Effector CD8-positive, alpha-beta T cell (primary cell): ENCODE measurements at regions not wholly inside any gene's neighbourhood (a gene's known extent, or its start where the extent isn't known, plus 50 kb on each side); places are given as distances from the start of the nearest gene placed in this dataset.
"Not testable (repeated sequence)": the region's sequence is repeated elsewhere in the genome, so short reads cannot be mapped to it uniquely, and the experiment has no call there.

Experiments
- DNase-seq: peaks from one replicate; lab custom pipeline; 2025; lab: John Stamatoyannopoulos, UW

- no peak for DNase-seq
These were observed 99.3 kb downstream of the DLEU7 start for GRCh38 chr13:50744116-50744660.

- no peak for DNase-seq
These were observed 97.9 kb downstream of the DLEU7 start for GRCh38 chr13:50745542-50746115.

GRCh38 chr13:50747737-50748350 lies 95.6 kb downstream of the DLEU7 start:
- DNase-seq: no peak

- not testable (repeated sequence) for DNase-seq
These were observed 90.3 kb downstream of the DLEU7 start for GRCh38 chr13:50753221-50753620.

- not testable (repeated sequence) for DNase-seq
These were observed 87.4 kb downstream of the DLEU7 start for GRCh38 chr13:50755862-50756685.

- no peak for DNase-seq
These were observed 86.5 kb downstream of the DLEU7 start for GRCh38 chr13:50757008-50757407.

- no peak for DNase-seq
These were observed 84.7 kb downstream of the DLEU7 start for GRCh38 chr13:50758796-50759195.

GRCh38 chr13:50760751-50761150 lies 82.7 kb downstream of the DLEU7 start:
- no peak for DNase-seq

- DNase-seq: no peak
These were observed 82.1 kb downstream of the DLEU7 start for GRCh38 chr13:50761406-50761805.

- no peak for DNase-seq
These were observed 80.4 kb downstream of the DLEU7 start for GRCh38 chr13:50762969-50763567.

GRCh38 chr13:50766013-50766412 lies 77.5 kb downstream of the DLEU7 start:
- no peak for DNase-seq

GRCh38 chr13:50766695-50767094 lies 76.8 kb downstream of the DLEU7 start:
- no peak for DNase-seq

GRCh38 chr13:50772881-50773280 lies 70.6 kb downstream of the DLEU7 start:
- DNase-seq: not testable (repeated sequence)
